Right cardiac atrium (tissue), 5 donors: ENCODE measurements at regions not wholly inside any gene's neighbourhood (a gene's known extent, or its start where the extent isn't known, plus 50 kb on each side); places are given as distances from the start of the nearest gene placed in this dataset.
A peak's percentile ranks its signal among the peaks of the same experiment; 100 is the strongest.

Source experiments
- ATAC-seq, 2 donors: fragments of 200-7000 bp; cut with Tn5 transposase; one replicate each; pipeline versions ENCODE4 v1.8.0 to v1.9.1; 2020; ENCODE audit warnings: moderate library complexity in 2 of 2, mild to moderate bottlenecking in 1 of 2
- DNase-seq, 3 donors: peaks; one replicate each; pipeline ENCODE4 v3.0.0-alpha.2; 2020
- H3K27ac ChIP-seq: one replicate; pipeline ENCODE4 v1.5.1; 2013; ENCODE audit warnings: mild to moderate bottlenecking, low read length, control low read depth, moderate library complexity
- H3K27me3 ChIP-seq: one replicate; pipeline ENCODE4 v1.6.1; 2013; ENCODE audit not compliant: control insufficient read depth, insufficient read depth
- H3K4me1 ChIP-seq: one replicate; pipeline ENCODE4 v1.6.1; 2013; ENCODE audit warnings: low read length; ENCODE audit not compliant: control insufficient read depth, insufficient read depth
- H3K4me3 ChIP-seq: one replicate; pipeline ENCODE4 v1.5.1; 2013; ENCODE audit warnings: low read length, control low read depth
- H3K9me3 ChIP-seq: one replicate; pipeline ENCODE4 v1.6.1; 2013; ENCODE audit warnings: low read length; ENCODE audit not compliant: control insufficient read depth
- WGBS: extraction: QIAGEN DNeasy Blood & Tissue Kit; methylation state at CpG from one replicate; pipeline ENCODE4 v1.1.7; 2013; 5-methylcytosine and 5-hydroxymethylcytosine counted together
- intact Hi-C, 4 donors: fragments of 100-400 bp; cut with DNase I; formaldehyde crosslinking; loops; one replicate each; pipeline versions ENCODE4 v1.11.0 to v1.14.0; 2022 to 2023
- donor health status: healthy with polysubstance abuse.
- donor health status: DM: no; HTN: yes; CAD: no.
- donor health status: DM: no; HTN: no; CAD: no.
- donor health status: DM: no; HTN: yes; CAD: no; lungs with severe emphysema.
- donor health status: DM: yes; HTN: yes; CAD: no.

DNA sequence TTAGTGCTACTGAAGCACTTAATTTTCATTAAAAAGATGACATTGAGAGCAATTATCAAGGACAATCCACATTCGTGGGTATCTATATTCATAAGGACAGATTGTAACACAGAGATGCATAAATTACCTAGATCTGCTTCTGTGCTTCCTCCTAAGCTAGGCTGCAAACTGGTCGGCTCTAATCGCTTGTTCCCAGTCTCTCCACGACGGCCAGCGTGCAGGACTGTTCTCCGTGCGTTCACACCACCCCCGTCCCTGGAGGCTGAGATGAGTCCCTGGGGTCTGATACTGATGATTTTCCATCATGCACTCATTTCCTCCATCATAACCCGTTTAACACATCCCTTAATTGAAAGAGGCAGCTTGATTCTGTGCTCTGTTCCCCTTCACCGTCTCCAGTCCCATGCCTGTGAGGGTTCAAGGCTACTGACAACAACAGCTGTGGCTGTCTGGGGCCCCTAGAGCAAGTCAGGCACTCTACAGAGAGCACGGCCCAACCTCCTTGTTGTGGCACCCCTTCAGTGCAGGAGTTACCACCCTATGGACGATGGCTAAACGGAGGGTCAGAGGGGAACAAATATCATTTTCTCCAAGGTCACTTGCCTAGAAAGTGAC is 469.6 kb downstream of the NPHP4 start:
- ATAC-seq (no peak), DNase-seq (no peak)
- 37% methylated on average over 14 of the region's 14 CpGs for WGBS
- H3K9me3 ChIP-seq, result no peaks in the 10 kb centered on the region
- H3K4me1 ChIP-seq, result no peaks in the 10 kb centered on the region
- H3K27me3 ChIP-seq, result no peaks in the 10 kb centered on the region
- no peak overlapping the region for H3K4me3 ChIP-seq
- no peak overlapping the region for H3K27ac ChIP-seq
- intact Hi-C loops, result no loop called here

DNA sequence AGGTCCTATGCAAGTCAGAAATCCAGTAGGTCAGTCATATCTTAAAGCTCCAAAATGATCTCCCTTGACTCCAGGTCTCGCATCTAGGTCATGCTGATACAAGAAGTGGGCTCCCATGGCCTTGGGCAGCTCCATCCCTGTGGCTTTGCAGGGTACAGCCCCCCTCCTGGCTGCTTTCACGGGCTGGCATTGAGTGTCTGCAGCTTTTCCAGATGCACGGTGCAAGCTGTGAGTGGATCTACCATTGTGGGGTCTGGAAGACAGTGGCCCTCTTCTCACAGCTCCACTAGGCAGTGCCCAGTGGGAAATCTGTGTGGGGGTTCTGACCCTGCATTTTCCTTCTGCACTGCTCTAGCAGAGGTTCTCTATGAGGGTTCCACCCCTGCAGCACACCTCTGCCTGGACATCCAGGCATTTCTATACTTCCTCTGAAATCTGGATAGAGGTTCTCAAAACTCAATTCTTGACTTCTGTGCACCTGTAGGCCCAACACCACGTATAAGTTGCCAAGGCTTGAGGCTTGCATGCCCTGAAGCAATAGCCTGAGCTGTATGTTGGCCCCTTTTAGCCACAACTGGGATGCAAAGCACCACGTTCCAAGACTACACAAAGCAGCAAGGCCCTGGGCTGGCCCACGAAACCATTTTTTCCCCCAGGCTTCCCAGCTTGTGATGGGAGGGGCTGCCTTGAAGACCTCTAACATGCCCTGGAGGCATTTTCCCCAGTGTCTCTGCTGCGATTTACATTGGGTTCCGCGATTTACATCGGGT is 472.7 kb downstream of the NPHP4 start:
- intact Hi-C loops, result loop anchor here in 2 of 4 donors (10.0 kb wide), 2 partner anchors 395 to 455 kb away; no protein-coding TSS in a partner anchor
- no peaks in the 10 kb centered on the region for H3K27me3 ChIP-seq
- H3K27ac ChIP-seq, result no peak overlapping the region
- WGBS, result 73% methylated on average over 10 of the region's 10 CpGs
- H3K9me3 ChIP-seq, result no peaks in the 10 kb centered on the region
- ATAC-seq, result no peak
- H3K4me3 ChIP-seq, result no peak overlapping the region
- DNase-seq, result no peak
- H3K4me1 ChIP-seq, result no peaks in the 10 kb centered on the region

DNA sequence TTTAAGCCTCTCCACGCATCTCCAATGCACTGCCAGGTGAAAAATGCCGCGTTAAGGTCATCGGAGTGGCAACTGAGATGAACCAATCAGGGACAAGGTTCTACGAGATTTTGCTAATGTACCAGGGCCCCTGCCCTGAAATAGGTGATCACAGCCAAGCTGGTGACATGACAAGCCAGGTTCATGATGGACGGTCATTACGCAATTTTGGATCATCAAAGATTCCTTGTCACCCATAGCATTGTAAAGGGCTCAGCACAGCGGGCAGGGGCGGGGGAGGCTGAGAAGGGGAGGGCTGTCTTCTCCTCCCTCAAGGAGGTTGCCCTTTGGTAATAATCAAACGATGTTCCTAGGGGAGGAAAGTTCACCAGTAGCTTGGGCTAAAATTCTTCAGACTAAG is 475.5 kb downstream of the NPHP4 start:
- no peak overlapping the region for H3K4me3 ChIP-seq
- ATAC-seq (no peak), DNase-seq (no peak)
- H3K9me3 ChIP-seq, result no peaks in the 10 kb centered on the region
- WGBS, result 87% methylated on average over 10 of the region's 10 CpGs
- H3K4me1 ChIP-seq, result no peaks in the 10 kb centered on the region
- no peaks in the 10 kb centered on the region for H3K27me3 ChIP-seq
- H3K27ac ChIP-seq, result no peak overlapping the region
- intact Hi-C loops, result loop anchor here in 2 of 4 donors (10.0 kb wide), 2 partner anchors 398 to 458 kb away; no protein-coding TSS in a partner anchor

DNA sequence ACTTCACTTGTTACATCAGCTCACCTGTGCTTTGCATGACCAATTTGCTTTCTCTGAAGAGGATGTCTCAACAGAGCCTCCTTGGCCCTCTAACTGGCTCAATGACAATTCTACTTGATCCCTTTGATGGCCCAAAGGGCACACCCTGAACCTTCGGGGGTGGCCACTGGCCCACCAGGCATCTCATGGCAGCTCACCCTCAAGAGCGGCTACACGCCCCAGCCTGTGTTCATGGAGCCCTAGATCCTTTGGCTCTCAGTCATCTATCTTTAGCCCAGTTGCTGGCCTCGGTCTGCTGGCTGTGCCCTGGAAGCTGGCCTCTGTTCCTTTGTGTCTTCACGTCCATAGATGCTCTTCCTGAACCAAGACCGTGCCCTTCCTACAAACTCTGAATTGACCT is 476.7 kb downstream of the NPHP4 start:
- Histone ChIP-seq H3K4me1 (no peaks in the 10 kb centered on the region), H3K9me3 (no peaks in the 10 kb centered on the region), H3K4me3 (no peak overlapping the region), H3K27me3 (no peaks in the 10 kb centered on the region), H3K27ac (no peak overlapping the region)
- no peak for ATAC-seq
- intact Hi-C loops, result loop anchor here in 2 of 4 donors (10.0 kb wide), 2 partner anchors 399 to 459 kb away; no protein-coding TSS in a partner anchor
- WGBS, result 68% methylated on average over 6 of the region's 6 CpGs
- no peak for DNase-seq

DNA sequence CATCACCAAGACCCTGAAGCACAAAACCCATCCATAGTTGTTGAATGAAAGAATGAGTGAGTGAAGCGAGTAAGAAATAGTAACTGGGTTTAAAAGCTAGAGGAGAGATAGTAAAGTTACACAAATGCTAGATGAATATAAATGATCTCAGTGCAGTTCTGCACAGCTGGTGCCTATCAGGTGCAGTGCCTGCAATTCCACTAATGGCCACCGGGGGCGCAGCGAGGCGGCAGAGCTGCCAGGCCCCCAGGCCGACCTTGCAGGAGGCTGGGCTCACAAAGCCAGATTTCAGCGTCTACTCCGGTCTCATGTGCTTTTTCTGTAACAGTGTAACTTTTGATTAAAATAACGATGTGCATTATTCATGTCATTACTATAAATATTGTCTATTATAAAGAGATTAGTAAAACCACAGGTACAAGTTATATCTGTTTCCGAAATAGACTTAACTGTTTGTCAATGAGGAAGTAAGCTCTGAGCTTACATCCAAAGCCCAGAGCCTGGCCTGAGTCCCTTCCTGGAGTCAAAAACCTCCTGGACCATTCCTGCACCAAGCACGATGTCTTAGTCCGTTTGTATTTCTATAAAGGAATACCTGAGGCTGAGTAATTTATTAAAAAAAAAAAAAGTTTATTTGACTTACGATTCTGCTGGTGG is 477.6 kb downstream of the NPHP4 start:
- H3K9me3 ChIP-seq, result no peaks in the 10 kb centered on the region
- H3K4me1 ChIP-seq, result no peaks in the 10 kb centered on the region
- H3K27me3 ChIP-seq, result no peaks in the 10 kb centered on the region
- intact Hi-C loops, result loop anchor here in 3 of 4 donors (5.0 to 10.0 kb wide), 3 partner anchors 233 to 460 kb away; no protein-coding TSS in a partner anchor
- ATAC-seq (peak; percentile 56 to 74), DNase-seq (peak; percentile 63 to 90 (median 87))
- no peak overlapping the region for H3K27ac ChIP-seq
- no peak overlapping the region for H3K4me3 ChIP-seq
- WGBS, result 24% methylated on average over 13 of the region's 13 CpGs

DNA sequence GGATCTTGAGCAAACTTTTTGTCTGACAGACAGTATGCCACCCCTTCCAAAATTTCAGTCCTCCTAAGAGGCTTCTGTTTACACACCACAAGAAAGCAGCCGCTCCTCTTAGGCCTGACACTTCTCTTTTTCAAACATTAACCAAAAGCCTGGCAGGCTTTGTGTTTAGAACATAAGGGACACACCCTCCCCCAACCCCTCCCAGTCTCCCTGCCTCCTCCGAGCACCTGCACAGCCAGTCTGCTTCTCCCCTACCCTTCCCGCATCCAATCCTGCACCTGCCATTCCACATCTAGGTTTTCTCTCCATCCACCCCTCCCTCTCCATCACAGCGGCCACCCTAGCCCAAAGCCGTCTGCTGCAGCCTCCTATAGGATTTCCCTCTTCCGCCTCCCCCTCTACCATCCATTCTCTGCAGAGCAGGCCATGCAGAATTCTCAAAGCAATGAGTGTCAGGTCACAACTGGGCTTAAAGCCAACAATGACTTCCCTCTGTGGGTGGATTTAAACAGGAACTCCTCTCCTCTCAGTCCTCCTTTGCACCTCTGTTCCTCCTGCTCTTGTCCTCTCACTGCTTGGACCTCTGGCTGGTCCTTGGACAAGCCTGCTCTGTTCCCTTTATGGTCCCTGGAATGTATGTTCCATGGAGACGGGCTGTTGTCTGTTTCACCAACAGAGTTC is 478.2 kb downstream of the NPHP4 start:
- no peak for ATAC-seq
- Histone ChIP-seq H3K4me3 (no peak overlapping the region), H3K9me3 (no peaks in the 10 kb centered on the region), H3K27ac (no peak overlapping the region), H3K4me1 (no peaks in the 10 kb centered on the region), H3K27me3 (no peaks in the 10 kb centered on the region)
- 67% methylated on average over 7 of the region's 7 CpGs for WGBS
- no peak for DNase-seq
- intact Hi-C loops, result loop anchor here in 3 of 4 donors (5.0 to 10.0 kb wide), 3 partner anchors 233 to 461 kb away; no protein-coding TSS in a partner anchor

DNA sequence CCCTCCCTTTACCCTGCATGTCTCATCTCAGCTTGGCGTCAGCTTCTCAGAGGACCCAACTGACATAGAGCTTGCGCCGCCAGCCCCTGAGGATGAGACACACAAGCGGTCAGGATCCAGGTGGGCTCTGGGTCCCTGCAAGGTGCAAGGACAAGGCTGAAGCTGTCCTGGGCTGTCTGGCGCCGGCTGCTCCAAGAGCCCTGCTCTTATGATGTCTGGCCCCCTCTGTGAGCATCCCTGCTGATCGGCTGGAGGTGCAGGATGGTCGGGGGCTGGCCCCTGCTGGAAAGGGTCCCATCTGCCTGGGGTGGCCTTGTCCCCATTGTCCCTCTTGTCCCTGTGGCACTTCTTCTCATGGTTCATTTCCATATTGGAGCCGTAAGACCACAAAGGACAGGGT is 479.0 kb downstream of the NPHP4 start:
- H3K4me3 ChIP-seq, result no peak overlapping the region
- no peak overlapping the region for H3K27ac ChIP-seq
- DNase-seq, result no peak
- intact Hi-C loops, result loop anchor here in 3 of 4 donors (5.0 to 10.0 kb wide), 3 partner anchors 234 to 462 kb away; no protein-coding TSS in a partner anchor
- no peak for ATAC-seq
- no peaks in the 10 kb centered on the region for H3K27me3 ChIP-seq
- H3K9me3 ChIP-seq, result no peaks in the 10 kb centered on the region
- 90% methylated on average over 9 of the region's 9 CpGs for WGBS
- H3K4me1 ChIP-seq, result no peaks in the 10 kb centered on the region

DNA sequence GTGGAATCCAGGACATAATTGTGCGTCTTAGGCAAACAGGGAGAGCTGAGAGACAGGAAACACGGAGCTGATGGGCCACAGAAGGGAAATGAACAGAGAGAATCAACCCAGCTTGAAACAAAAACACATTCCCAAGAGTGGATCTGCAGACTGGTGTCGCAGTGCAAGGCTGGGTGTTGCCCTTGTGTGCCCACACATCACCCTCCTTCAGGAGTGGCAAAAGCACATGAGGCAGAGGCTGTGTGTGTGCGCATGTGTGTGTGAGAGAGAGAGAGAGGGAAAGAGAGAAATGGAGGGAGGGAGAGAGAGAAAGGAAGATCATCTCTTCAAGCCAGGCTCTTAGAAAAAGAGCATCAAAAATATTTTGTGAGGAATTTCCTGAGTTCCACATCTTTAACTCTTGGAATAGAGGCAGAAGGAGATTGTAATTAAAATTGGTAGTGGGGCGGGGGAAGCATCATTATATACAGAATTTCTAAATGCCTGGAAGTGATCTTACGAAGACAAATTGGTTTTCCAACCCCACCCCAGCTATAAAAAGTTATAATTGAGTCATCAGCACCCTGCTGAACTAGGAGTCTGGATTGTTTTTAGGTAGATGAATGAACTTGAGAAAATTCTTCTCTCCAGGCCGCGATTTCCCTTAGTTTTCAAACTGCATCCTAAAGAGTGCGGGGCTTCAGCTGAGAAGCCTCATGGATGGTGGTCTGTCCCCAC is 480.7 kb downstream of the NPHP4 start:
- DNase-seq (no peak), ATAC-seq (no peak)
- H3K4me3 ChIP-seq, result no peak overlapping the region
- H3K27me3 ChIP-seq, result no peaks in the 10 kb centered on the region
- no peaks in the 10 kb centered on the region for H3K4me1 ChIP-seq
- no peak overlapping the region for H3K27ac ChIP-seq
- WGBS, result 70% methylated on average over 9 of the region's 9 CpGs
- H3K9me3 ChIP-seq, result no peaks in the 10 kb centered on the region
- intact Hi-C loops, result loop anchor here in 3 of 4 donors (2.0 to 10.0 kb wide), 4 partner anchors 236 to 463 kb away; no protein-coding TSS in a partner anchor

DNA sequence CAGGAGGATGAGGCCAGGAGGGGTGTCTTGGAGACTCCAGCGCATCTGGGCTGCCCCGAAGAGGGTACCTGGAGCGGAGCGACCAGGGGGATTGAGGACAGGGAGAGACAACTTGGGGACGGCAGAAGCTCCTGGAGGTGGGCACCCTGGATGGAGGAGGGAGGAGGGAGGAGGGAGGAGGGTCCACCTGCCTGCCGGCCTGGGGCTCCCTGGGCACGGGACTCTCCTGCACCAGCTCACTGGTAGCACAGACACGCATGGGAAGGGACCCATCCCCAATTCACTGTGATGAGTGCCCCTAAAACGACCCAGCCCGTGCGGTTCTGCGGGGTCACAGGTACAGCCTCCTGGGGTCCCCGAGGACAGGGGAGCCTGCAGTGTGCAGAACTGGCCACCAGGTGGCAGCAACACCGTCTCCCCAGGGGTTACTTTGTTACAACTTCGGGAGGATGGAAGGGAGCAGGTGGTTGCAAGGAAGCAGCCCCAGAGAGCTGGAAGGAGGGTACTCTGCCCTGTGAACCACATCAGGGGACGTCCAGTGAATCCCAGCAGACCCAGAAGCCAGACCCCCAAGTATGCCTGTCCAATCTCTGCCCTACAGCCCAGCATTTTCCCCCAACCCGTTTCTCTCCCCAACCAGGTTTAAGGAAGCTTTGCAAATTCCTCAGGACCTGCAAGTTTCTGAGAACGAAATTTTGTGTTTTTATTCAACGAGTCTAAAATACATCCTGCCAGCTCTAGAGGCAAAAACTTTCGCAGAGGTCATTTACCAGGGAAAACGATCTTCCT is 482.4 kb downstream of the NPHP4 start:
- H3K9me3 ChIP-seq, result no peaks in the 10 kb centered on the region
- no peak overlapping the region for H3K4me3 ChIP-seq
- DNase-seq, result peak; percentile 50 to 77 (median 76)
- 30% methylated on average over 21 of the region's 21 CpGs for WGBS
- intact Hi-C loops, result loop anchor here (2.0 to 10.0 kb wide), 6 partner anchors 235 to 465 kb away; no protein-coding TSS in a partner anchor
- peak; percentile 45 to 66 for ATAC-seq
- no peak overlapping the region for H3K27ac ChIP-seq
- no peaks in the 10 kb centered on the region for H3K27me3 ChIP-seq
- no peaks in the 10 kb centered on the region for H3K4me1 ChIP-seq
